ENCODE measurements at regions not wholly inside any gene's neighbourhood (a gene's known extent, or its start where the extent isn't known, plus 50 kb on each side); places are given as distances from the start of the nearest gene placed in this dataset.

GRCh38 chr1:109822749-109823542, 59.2 kb upstream of the EPS8L3 start:
- Histone ChIP-seq H3K4me2 (ENCODE audit: low read length) (no peak overlapping the region), H3K4me1 (ENCODE audit: low read length) (peaks cover 4% of the 10 kb centered on the region; the same call in 1 of the 2 replicates), H2AFZ (ENCODE audit: low read depth, low read length) (no peak overlapping the region)

GRCh38 chr1:109821831-109822745, 58.4 kb upstream of the EPS8L3 start:
- no peaks in the 10 kb centered on the region for H3K79me2 ChIP-seq (ENCODE audit: low read length)
- no peaks in the 10 kb centered on the region for H3K36me3 ChIP-seq (replicated peaks; ENCODE audit: low read depth, low read length)
- H3K4me2 ChIP-seq (ENCODE audit: low read length) = no peak overlapping the region
- H3K4me3 ChIP-seq (ENCODE audit: low read length) = no peak overlapping the region
- no peak overlapping the region for H3K27ac ChIP-seq (ENCODE audit: low read length)
- no peaks in the 10 kb centered on the region for H3K27me3 ChIP-seq (ENCODE audit: low read depth, low read length)
- H3K9me3 ChIP-seq (ENCODE audit: insufficient read depth, low read length) = no peaks in the 10 kb centered on the region
- no peak overlapping the region for H2AFZ ChIP-seq (ENCODE audit: low read depth, low read length)
- no peaks in the 10 kb centered on the region for H4K20me1 ChIP-seq (ENCODE audit: insufficient read depth, low read length)
- H3K9ac ChIP-seq (ENCODE audit: low read length) = no peak overlapping the region
- TF ChIP-seq CTCF (IDR thresholded peaks at IDR 0.05; ENCODE audit: low read depth, low read length) (no peak), EZH2phosphoT487 (IDR thresholded peaks at IDR 0.05; ENCODE audit: low read depth) (no peak)
- H3K4me1 ChIP-seq (ENCODE audit: low read length) = peaks cover 8% of the 10 kb centered on the region

More at GRCh38 chr1:109822749-109823542, 59.2 kb upstream of the EPS8L3 start:
- Histone ChIP-seq H3K9ac (ENCODE audit: low read length) (no peak overlapping the region), H3K79me2 (ENCODE audit: low read length) (no peaks in the 10 kb centered on the region), H3K27ac (ENCODE audit: low read length) (no peak overlapping the region), H3K27me3 (ENCODE audit: low read depth, low read length) (no peaks in the 10 kb centered on the region), H3K4me3 (ENCODE audit: low read length) (no peak overlapping the region), H3K36me3 (replicated peaks; ENCODE audit: low read depth, low read length) (no peaks in the 10 kb centered on the region), H4K20me1 (ENCODE audit: insufficient read depth, low read length) (no peaks in the 10 kb centered on the region), H3K9me3 (ENCODE audit: insufficient read depth, low read length) (no peaks in the 10 kb centered on the region)
- no peak for TF ChIP-seq CTCF (IDR thresholded peaks at IDR 0.05; ENCODE audit: low read depth, low read length)
- no peak for TF ChIP-seq EZH2phosphoT487 (IDR thresholded peaks at IDR 0.05; ENCODE audit: low read depth)

GRCh38 chr1:109821221-109821669, 57.5 kb upstream of the EPS8L3 start:
- H3K4me3 ChIP-seq (ENCODE audit: low read length) = no peak overlapping the region
- peaks cover 15% of the 10 kb centered on the region for H3K4me1 ChIP-seq (ENCODE audit: low read length)
- H3K36me3 ChIP-seq (replicated peaks; ENCODE audit: low read depth, low read length) = no peaks in the 10 kb centered on the region
- H3K4me2 ChIP-seq (ENCODE audit: low read length) = no peak overlapping the region
- TF ChIP-seq CTCF (IDR thresholded peaks at IDR 0.05; ENCODE audit: low read depth, low read length) = no peak
- TF ChIP-seq EZH2phosphoT487 (IDR thresholded peaks at IDR 0.05; ENCODE audit: low read depth) = no peak
- H3K27ac ChIP-seq (ENCODE audit: low read length) = no peak overlapping the region
- H3K9ac ChIP-seq (ENCODE audit: low read length) = no peak overlapping the region
- no peaks in the 10 kb centered on the region for H3K27me3 ChIP-seq (ENCODE audit: low read depth, low read length)
- no peaks in the 10 kb centered on the region for H3K9me3 ChIP-seq (ENCODE audit: insufficient read depth, low read length)
- no peaks in the 10 kb centered on the region for H4K20me1 ChIP-seq (ENCODE audit: insufficient read depth, low read length)
- no peak overlapping the region for H2AFZ ChIP-seq (ENCODE audit: low read depth, low read length)
- no peaks in the 10 kb centered on the region for H3K79me2 ChIP-seq (ENCODE audit: low read length)

GRCh38 chr1:109819906-109820305, 56.2 kb upstream of the EPS8L3 start:
- Histone ChIP-seq H3K4me2 (ENCODE audit: low read length) (no peak overlapping the region), H3K4me1 (ENCODE audit: low read length) (peaks cover 24% of the 10 kb centered on the region), H3K36me3 (replicated peaks; ENCODE audit: low read depth, low read length) (no peaks in the 10 kb centered on the region), H3K9ac (ENCODE audit: low read length) (no peak overlapping the region), H3K4me3 (ENCODE audit: low read length) (no peak overlapping the region), H3K79me2 (ENCODE audit: low read length) (no peaks in the 10 kb centered on the region), H3K9me3 (ENCODE audit: insufficient read depth, low read length) (0 out of 2 replicates have a peak, but pooled peaks cover 4% of the 10 kb centered on the region), H3K27ac (ENCODE audit: low read length) (no peak overlapping the region), H4K20me1 (ENCODE audit: insufficient read depth, low read length) (no peaks in the 10 kb centered on the region), H3K27me3 (ENCODE audit: low read depth, low read length) (peaks cover 2% of the 10 kb centered on the region; the same call in 1 of the 2 replicates), H2AFZ (ENCODE audit: low read depth, low read length) (no peak overlapping the region)
- TF ChIP-seq EZH2phosphoT487 (IDR thresholded peaks at IDR 0.05; ENCODE audit: low read depth) (no peak), CTCF (IDR thresholded peaks at IDR 0.05; ENCODE audit: low read depth, low read length) (no peak)

All from OCI-LY3 (cell line).